SK-MEL-5 (cell line): ENCODE measurements at regions not wholly inside any gene's neighbourhood (a gene's known extent, or its start where the extent isn't known, plus 50 kb on each side); places are given as distances from the start of the nearest gene placed in this dataset.

Experiments
- DNase-seq: peaks from one replicate; pipeline ENCODE4 v3.0.0-alpha.2; 2016; ENCODE audit warnings: low read depth, low spot score
- in situ Hi-C: cut with HindIII; loops from 2 replicates; pipeline ENCODE4 v1.10.0; 2016; ENCODE audit warnings: low sequenced_read_pairs, high pct_unique_total_duplicates, low pct_unique_long_range_greater_than_20kb

- no peak for DNase-seq
- in situ Hi-C loops, result no loop called here
Observed at GRCh38 chr2:66684289-66684688, 249.4 kb downstream of the MEIS1 start.

DNA sequence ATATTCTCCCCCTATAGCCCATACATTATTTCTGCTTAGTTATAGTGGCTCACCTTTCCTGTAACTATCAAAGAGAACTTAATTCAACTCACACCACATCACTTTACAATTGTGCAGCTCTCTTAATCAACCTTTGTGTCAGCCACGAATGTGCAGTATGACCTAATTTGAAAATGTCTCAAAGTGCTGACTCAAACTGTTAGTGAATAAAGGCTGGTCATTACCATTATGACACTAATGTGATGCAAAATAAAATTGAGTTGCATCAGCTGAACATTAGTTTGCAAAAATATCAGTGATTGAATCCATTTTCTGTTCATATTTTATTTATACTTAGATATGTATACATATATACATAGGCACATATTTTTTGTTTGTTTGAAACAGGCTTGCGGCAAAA lies 251.8 kb downstream of the MEIS1 start:
- in situ Hi-C loops, result no loop called here
- no peak for DNase-seq

DNA sequence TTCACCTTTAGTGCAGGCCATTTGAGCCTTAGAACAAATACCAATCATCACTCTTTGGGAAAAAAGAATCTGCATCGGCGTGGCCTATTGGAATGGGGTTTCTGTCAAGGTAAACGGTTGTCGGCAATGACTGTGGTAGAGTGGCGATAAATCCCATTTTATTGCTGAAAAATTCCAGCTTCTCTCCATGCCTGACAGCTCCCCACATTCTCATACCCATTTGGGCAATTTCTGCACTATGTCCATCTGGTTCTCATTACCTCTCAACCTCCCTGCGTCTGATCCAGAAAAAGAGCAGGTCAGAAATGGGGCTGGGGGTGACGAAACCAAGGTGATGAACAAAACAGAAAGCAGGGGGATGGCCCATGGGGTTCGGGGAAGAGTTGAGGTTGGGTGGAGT lies 254.0 kb downstream of the MEIS1 start:
- no peak for DNase-seq
- in situ Hi-C loops, result no loop called here

- in situ Hi-C loops, result no loop called here
- DNase-seq, result no peak
Observed at GRCh38 chr2:66689456-66690051, 254.6 kb downstream of the MEIS1 start.

GRCh38 chr2:66691031-66691965 lies 256.4 kb downstream of the MEIS1 start:
- in situ Hi-C loops, result no loop called here
- DNase-seq, result no peak

GRCh38 chr2:66692521-66693054 lies 257.7 kb downstream of the MEIS1 start:
- no peak for DNase-seq
- in situ Hi-C loops, result no loop called here

DNA sequence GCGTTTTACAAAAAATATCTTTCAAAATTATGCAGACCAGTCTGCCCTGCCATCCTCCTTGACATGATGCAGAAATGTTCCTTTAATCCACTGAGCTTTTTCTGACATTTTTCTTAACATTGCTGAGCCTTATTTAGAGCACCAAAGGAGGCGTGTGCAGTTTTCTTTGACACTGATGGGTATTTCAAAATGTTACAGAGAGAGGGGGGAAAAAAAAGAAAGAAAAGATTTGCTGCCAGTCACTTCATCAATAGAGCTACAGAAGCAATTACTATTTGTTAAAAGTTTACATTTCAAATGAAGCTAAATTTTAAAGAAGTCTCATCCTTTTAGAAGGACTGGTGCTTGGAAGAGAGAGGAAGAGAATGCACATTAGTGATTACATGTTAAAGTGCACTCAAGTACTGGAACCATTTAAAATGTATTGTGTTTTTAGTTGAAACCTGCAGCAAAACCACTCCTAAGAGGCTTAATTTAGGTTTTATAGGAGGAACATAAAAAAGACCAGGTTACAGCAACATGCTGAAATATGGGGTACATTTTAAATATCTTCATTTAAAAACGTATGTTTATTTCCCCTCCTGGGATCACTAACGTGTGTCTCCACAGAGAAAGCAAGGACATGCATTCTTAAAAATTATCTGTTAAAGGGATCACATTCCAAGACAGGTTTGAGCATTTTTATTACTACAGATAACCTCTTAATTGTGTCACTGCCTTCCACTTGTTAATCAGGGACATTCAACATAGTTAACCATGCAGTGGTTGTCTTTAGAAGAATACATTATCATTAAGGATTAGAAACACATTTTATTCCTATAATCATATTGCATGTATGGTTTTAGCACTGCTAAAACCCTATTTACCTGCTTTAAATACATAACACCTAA lies 258.4 kb downstream of the MEIS1 start:
- no peak for DNase-seq
- in situ Hi-C loops, result no loop called here

- DNase-seq, result no peak
- in situ Hi-C loops, result no loop called here
Observed at GRCh38 chr2:66694087-66694860, 259.3 kb downstream of the MEIS1 start.

DNA sequence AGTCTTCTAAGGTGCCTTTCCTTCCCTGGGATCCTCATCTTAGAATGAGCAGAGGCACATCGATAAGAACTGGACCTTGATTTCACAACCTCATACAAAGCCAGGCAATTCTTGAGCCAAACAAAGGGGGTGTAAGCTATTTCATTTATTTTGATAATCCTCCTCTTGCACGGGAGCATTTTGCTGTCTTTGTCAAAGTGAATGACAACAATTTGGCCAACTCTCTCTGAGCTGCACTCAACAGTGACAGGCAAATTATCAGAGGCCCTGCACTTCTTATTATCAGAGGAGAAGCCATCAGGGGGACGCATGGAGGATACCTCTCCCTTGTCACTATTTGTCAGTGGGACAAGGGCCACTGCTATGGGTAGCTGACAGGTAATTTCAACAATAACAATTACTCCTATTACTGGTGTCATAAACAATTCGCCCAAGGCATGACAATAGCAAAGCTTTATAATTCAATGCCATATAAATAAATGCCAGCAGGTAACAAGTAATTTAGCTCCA lies 260.4 kb downstream of the MEIS1 start:
- in situ Hi-C loops, result no loop called here
- no peak for DNase-seq

DNA sequence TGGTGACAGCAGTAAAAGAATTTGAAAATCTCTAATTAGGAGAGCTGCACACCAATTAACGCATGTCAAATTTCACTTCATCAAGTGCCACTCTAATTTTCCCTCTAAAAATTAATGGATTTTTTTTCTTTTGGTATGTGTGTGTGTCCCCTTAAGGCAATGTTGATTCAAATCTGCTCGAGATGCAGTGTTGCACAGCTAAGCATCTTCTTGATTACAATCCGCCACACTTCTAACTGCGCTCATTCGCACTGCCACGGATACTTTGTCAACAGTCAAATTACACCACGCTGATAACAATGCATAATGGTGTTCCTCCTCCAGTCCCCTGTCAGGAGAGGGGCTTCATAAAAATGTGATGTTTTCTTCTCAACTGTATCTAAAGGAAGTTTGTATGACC lies 261.4 kb downstream of the MEIS1 start:
- in situ Hi-C loops, result no loop called here
- no peak for DNase-seq

DNA sequence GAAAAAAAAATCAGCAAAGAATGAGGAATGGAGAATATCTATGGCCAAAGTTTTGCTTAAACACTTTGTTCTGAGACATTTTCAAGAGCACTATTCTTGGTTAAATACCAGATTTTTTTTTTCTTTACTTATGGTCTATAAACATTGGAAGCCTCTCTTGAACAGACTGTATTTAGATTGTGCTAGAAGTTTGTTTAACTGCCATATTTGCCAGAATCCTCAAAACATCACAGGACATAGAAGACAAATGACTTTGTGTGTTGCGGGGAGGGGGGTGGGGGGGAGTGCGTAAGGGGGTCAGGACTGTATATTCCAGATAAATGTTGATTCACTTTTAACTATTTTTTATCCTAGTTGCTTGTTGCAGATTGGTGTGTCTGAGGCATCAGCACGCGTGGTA lies 262.0 kb downstream of the MEIS1 start:
- in situ Hi-C loops, result no loop called here
- DNase-seq, result no peak

DNA sequence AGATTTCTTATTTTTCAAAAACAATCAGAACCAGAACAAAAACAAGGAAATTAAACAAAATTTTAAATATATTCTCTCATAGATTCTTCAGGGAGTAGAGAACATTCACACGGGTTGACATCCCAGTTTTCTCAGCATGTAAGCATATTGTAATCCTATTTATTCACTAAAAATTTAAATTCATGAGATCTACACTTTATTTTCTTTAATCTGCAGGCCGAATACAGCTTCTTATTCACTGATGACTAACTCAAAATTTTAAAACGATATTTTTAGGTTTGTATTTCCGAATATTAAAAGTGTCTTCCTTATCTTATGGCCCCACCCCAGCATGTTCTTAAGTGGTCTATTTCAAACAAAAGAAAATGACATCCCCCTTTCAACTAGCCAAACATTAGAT lies 262.4 kb downstream of the MEIS1 start:
- no peak for DNase-seq
- in situ Hi-C loops, result no loop called here

GRCh38 chr2:66698091-66698490 lies 263.2 kb downstream of the MEIS1 start:
- in situ Hi-C loops, result no loop called here
- no peak for DNase-seq

DNA sequence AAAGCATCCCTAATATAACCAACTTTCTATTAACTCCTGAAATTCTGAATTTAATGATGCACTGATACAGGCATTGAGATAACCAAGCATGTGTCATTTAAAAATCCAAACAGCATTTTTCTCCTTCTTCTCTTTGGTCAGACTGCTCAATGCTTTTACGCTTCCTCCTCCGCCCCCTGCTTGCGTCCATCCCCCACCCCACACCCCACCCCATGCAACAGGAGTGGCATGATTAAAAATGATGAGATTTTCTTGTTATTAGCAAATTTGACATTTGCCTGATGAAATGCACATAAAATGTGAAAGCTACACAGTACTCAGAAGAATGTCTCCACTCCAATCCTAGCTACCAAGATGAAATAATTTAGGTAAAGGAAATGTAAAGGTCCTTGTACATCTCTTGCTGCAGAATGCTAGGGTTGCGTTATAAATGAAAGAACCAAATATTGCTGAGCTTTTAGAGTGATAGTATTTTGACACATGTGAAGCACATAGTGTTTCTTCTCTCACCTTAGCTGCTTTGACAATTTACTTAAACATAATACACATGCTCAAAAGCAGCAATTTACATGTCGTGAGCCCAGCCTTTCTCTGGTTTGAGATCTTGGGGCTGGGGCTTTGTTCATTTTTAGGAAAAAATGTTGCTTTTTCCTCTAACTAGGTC lies 263.8 kb downstream of the MEIS1 start:
- in situ Hi-C loops, result no loop called here
- DNase-seq, result no peak

GRCh38 chr2:66699416-66699792 lies 264.5 kb downstream of the MEIS1 start:
- no peak for DNase-seq
- in situ Hi-C loops, result no loop called here

DNA sequence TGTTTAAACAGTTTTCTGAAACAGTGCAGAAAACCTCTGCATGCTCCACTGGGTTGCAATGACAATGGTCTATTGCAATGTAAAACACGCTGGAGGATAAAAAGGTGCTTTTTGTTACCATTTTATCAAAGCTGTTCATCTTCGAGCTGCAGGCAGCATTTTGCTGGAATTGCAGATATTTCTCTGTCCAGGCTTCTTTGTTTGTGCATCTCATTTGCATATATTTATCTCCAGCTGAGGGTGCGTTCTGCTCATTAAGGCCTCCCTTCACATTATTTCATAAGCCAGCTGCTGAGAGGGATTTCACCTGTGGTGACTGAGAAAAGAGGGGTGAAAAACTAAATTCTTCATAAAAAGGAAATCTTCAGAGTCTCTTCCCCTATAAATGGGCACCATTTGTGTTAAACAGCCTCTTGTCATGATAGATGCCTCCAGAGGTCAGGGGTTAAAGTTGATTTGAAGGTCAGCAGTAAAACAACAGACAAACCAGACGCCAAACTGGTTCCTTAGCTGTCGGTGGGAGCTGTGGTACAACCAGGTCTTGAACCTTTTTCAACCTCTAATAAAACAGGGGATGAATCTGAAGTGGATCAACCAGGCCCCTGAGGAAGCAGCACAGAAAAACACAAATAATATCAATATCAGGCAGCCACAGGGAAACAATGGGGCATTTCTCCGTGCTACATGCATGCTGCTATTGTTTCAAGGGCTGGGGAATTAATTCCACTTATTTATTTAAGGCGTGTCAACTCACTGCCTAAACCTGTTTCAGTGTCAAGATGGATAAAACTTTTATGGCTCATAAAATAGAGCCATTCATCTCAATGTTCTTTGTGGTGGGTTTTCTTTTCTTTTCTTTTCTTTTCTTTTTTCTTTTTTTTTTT lies 265.1 kb downstream of the MEIS1 start:
- in situ Hi-C loops, result no loop called here

More for the DNA sequence above, 265.1 kb downstream of the MEIS1 start:
- no peak for DNase-seq
